AG04449 (cell line): ENCODE measurements at regions not wholly inside any gene's neighbourhood (a gene's known extent, or its start where the extent isn't known, plus 50 kb on each side); places are given as distances from the start of the nearest gene placed in this dataset.

Experiments
- CTCF ChIA-PET: fragments of 350-600 bp; formaldehyde crosslinking; extraction: SDS; loops from one replicate; lab custom pipeline; 2021; ENCODE audit warnings: antibody characterized with exemption; lab: Yijun Ruan, JAX
- POLR2A ChIA-PET: fragments of 400-600, 350-600 bp; formaldehyde crosslinking; extraction: SDS; loops from one replicate; lab custom pipeline; 2020; ENCODE audit warnings: antibody characterized with exemption, inconsistent platforms; lab: Yijun Ruan, JAX
- DNase-seq: peaks from one replicate; pipeline ENCODE4 v3.0.0-alpha.2; 2010; ENCODE audit warnings: low read depth, low spot score
- H3K4me3 ChIP-seq: 2 replicates; pipeline ENCODE4 v1.5.1; 2011; ENCODE audit warnings: low read depth, mild to moderate bottlenecking, control low read depth, low read length
- CTCF ChIP-seq: IDR thresholded peaks from one replicate; pipeline ENCODE4 v1.5.1; 2011; ENCODE audit warnings: mild to moderate bottlenecking, moderate library complexity, low read length, control low read depth, inconsistent platforms; ENCODE audit not compliant: insufficient read depth; ENCODE audit errors: missing control alignments

- POLR2A ChIA-PET = no interaction called here
- CTCF ChIA-PET = no interaction called here
- DNase-seq = no peak
- no peak for TF ChIP-seq CTCF
- H3K4me3 ChIP-seq = no peak overlapping the region
Measured at GRCh38 chr9:20009606-20010005, 220.8 kb upstream of the SLC24A2 start.

DNA sequence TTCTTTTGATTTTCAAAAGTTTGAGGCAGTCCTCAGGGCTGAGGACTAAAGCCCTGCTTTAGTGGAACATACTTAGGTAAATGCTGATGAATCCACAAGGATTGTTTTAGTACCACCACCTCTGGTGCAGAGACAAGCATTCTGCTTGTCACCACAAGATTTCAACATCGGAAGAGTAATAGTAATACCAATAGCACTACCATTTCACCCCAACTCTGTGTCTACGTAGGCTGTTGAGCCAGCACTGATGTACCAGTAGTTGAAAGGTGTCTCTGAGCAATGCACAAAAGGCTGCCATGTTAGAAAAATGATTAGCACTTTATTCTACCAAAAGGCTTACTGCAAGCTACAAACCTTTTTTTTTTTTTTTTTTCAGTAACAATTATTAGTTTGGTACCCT is 213.2 kb upstream of the SLC24A2 start:
- ChIA-PET CTCF (no interaction called here), POLR2A (no interaction called here)
- no peak for TF ChIP-seq CTCF

GRCh38 chr9:20001058-20001457 is 212.2 kb upstream of the SLC24A2 start:
- H3K4me3 ChIP-seq = no peak overlapping the region
- no peak for DNase-seq
- ChIA-PET CTCF (no interaction called here), POLR2A (no interaction called here)
- no peak for TF ChIP-seq CTCF

More for the DNA sequence above, 213.2 kb upstream of the SLC24A2 start:
- H3K4me3 ChIP-seq = no peak overlapping the region
- DNase-seq = no peak

DNA sequence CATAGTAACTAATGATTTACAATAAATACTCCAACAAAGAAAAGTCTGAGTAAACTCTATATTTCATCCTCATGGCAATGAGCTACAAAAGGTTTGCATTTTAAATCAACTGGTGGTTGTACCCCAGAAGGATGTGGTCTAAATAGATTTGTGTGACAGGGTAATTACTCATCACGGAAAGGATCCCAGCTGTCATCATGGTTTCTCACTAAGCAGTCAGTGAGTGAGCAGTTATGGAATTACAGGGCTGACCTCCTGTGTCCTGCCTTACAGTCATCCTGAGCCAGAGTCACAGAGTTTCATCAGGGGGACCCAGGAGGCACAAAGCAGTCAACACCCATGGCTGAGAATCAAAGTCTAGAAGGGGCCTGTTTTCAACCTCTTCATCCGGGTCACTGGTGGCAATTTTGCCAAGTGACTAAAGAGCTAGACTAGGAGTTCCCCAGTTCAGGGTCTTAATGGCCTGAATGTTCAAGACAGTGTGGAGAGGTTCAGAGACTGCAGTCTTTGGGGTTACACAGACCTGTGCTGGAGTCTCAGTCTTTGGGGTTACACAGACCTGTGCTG is 210.7 kb upstream of the SLC24A2 start:
- DNase-seq = no peak
- POLR2A ChIA-PET = no interaction called here
- TF ChIP-seq CTCF = no peak
- CTCF ChIA-PET = interaction anchor here (1.5 kb wide), 2 partner anchors 9 to 534 kb away, joined by 3 read pairs; no protein-coding TSS in a partner anchor
- H3K4me3 ChIP-seq = no peak overlapping the region

- no peak for DNase-seq
- no peak overlapping the region for H3K4me3 ChIP-seq
- POLR2A ChIA-PET = no interaction called here
- TF ChIP-seq CTCF = no peak
- CTCF ChIA-PET = interaction anchor here (1.5 kb wide), 2 partner anchors 9 to 534 kb away, joined by 3 read pairs; no protein-coding TSS in a partner anchor
Measured at GRCh38 chr9:19998823-19999455, 210.1 kb upstream of the SLC24A2 start.

DNA sequence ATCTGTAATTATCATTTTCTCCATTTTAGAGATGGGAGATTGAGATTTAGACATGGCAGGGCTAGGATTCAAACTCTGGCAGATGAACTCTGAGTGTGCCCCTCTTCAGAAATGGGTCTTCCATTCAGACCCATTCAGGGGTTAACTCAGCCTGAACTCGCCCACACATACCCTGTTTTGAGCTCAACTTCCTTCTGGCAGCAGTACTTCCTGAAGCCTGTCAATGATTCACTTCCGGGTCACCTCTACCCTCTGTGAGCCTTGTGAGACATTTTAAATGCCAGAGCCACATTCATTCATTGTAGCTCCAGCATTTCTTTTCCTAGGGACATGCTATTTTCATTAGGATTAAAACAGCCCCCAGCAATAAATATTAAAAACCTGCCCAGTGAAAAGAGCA is 209.3 kb upstream of the SLC24A2 start:
- DNase-seq = no peak
- TF ChIP-seq CTCF = no peak
- ChIA-PET CTCF (no interaction called here), POLR2A (no interaction called here)
- H3K4me3 ChIP-seq = no peak overlapping the region
